ENCODE measurements at regions not wholly inside any gene's neighbourhood (a gene's known extent, or its start where the extent isn't known, plus 50 kb on each side); places are given as distances from the start of the nearest gene placed in this dataset.

DNA sequence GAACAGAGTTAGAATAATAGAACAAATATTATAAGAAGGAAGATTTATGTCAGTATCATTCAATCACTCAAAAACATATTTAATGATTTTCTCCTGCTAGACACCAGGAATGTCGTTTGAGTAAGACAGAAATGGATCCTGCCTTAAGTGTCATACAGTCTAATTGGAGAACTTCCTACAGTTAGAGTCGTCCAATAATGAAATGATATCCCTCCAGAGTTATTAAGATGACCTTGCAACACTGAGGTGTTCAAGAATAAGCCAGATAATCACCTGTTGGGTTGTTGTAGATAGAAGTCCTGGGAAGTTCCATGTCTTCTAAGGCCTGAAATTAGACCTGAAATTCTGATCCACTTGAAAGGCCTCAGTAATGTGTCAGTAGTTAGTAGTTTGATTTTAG is 132.3 kb downstream of the SLC38A4 start:
- Histone ChIP-seq H2BK20ac (ENCODE audit: low read depth, low read length) (no peak overlapping the region), H3K14ac (replicated peaks; ENCODE audit: low read depth, low read length) (no peak overlapping the region), H3K9me1 (ENCODE audit: insufficient read depth, low read length) (no peaks in the 10 kb centered on the region), H3K4me1 (ENCODE audit: control insufficient read depth, insufficient read depth, low read length) (no peaks in the 10 kb centered on the region), H4K91ac (ENCODE audit: insufficient read depth, low read depth, low read length) (no peak overlapping the region), H3K79me1 (ENCODE audit: low read depth in 1 of 2, low read length in 2 of 2) (no peaks in the 10 kb centered on the region), H2BK120ac (ENCODE audit: low read depth, low read length) (no peak overlapping the region), H3K4me2 (ENCODE audit: low read depth, low read length) (no peak overlapping the region), H2AK9ac (replicated peaks; ENCODE audit: low read depth, low read length, poor library complexity) (no peak overlapping the region), H4K20me1 (ENCODE audit: insufficient read depth, low read length) (no peaks in the 10 kb centered on the region), H3K56ac (ENCODE audit: extremely low read depth, insufficient read depth, low read length) (no peak overlapping the region), H3K27ac (ENCODE audit: insufficient read depth, low read length) (no peak overlapping the region), H3K27me3 (ENCODE audit: control insufficient read depth, insufficient read depth, low read length) (no peaks in the 10 kb centered on the region), H4K8ac (ENCODE audit: low read depth in 2 of 2, low read length in 2 of 2) (no peak overlapping the region), H2AK5ac (ENCODE audit: low read depth, low read length) (no peak overlapping the region), H4K5ac (ENCODE audit: low read depth, low read length) (no peak overlapping the region), H3K36me3 (ENCODE audit: control insufficient read depth, insufficient read depth, low read length) (no peaks in the 10 kb centered on the region), H3K9ac (ENCODE audit: low read depth, low read length) (no peak overlapping the region), H3K18ac (ENCODE audit: low read depth, low read length) (no peak overlapping the region), H3K9me3 (ENCODE audit: control insufficient read depth, insufficient read depth, low read length) (peaks cover 5% of the 10 kb centered on the region; the same call in 1 of the 2 replicates), H3K23ac (ENCODE audit: low read depth, low read length) (no peak overlapping the region), H3K4me3 (ENCODE audit: insufficient read depth, low read depth, low read length) (no peak overlapping the region), H2BK15ac (ENCODE audit: low read depth, low read length) (no peak overlapping the region), H2AFZ (replicated peaks; ENCODE audit: low read length, poor library complexity) (no peak overlapping the region), H2BK5ac (ENCODE audit: low read depth, low read length, poor library complexity, severe bottlenecking) (no peak overlapping the region), H3K4ac (ENCODE audit: low read depth, low read length) (no peak overlapping the region)
- intact Hi-C loops (cut with micrococcal nuclease) (no loop called here), in situ Hi-C loops (cut with MboI; ENCODE audit: low sequenced_read_pairs) (loop anchor here (25.0 kb wide), 2 partner anchors 244 to 531 kb away; no protein-coding TSS in a partner anchor), dilution Hi-C loops (cut with HindIII; ENCODE audit: low sequenced_read_pairs, unreplicated experiment) (no loop called here)
- POLR2A ChIA-PET (ENCODE audit: unreplicated experiment), result no interaction called here
- no peak for DNase-seq
- no TSS peak for BruUV-seq (replicated peaks)
- TF ChIP-seq CEBPB (IDR thresholded peaks at IDR 0.05; ENCODE audit: low read depth, low read length) (no peak), BHLHE40 (IDR thresholded peaks at IDR 0.05; ENCODE audit: low read depth, low read length) (no peak), RFX5 (IDR thresholded peaks at IDR 0.05; ENCODE audit: low read depth, low read length) (no peak), RAD21 (IDR thresholded peaks at IDR 0.05; ENCODE audit: low read length) (no peak), MXI1 (IDR thresholded peaks at IDR 0.05; ENCODE audit: borderline replicate concordance, low read depth, low read length) (no peak), MAFK (IDR thresholded peaks at IDR 0.05; ENCODE audit: low read depth, low read length) (no peak), RCOR1 (IDR thresholded peaks at IDR 0.05; ENCODE audit: insufficient replicate concordance, low read length) (no peak)
- TF ChIP-seq, protein P1, sequence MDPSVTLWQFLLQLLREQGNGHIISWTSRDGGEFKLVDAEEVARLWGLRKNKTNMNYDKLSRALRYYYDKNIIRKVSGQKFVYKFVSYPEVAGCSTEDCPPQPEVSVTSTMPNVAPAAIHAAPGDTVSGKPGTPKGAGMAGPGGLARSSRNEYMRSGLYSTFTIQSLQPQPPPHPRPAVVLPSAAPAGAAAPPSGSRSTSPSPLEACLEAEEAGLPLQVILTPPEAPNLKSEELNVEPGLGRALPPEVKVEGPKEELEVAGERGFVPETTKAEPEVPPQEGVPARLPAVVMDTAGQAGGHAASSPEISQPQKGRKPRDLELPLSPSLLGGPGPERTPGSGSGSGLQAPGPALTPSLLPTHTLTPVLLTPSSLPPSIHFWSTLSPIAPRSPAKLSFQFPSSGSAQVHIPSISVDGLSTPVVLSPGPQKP (IDR thresholded peaks at IDR 0.05; ENCODE audit: borderline replicate concordance, low read depth, low read length), result no peak
- no CpG with 5 or more reads among the region's 2 CpGs for WGBS, 2 experiments (ENCODE audit: extremely low coverage in 2 of 2, insufficient read length in 1 of 2)
- CTCF ChIA-PET, result no interaction called here
- ATAC-seq (ENCODE audit: low read depth), result no peak

Data from IMR-90 (cell line).